GM12878 (cell line): ENCODE measurements at regions not wholly inside any gene's neighbourhood (a gene's known extent, or its start where the extent isn't known, plus 50 kb on each side); places are given as distances from the start of the nearest gene placed in this dataset.

Experiments used
- ATAC-seq: fragments of 200-7000 bp; cut with Tn5 transposase; 3 replicates; pipeline ENCODE4 v1.9.1; 2020; ENCODE audit warnings: mild to moderate bottlenecking, moderate library complexity
- BruUV-seq: library from RNA; stranded (reverse); fragments of 400-500 nt; replicated peaks from 2 replicates; lab custom pipeline; 2021; lab: Mats Ljungman, UMichigan
- CTCF ChIA-PET: fragments of 300-600 bp; sonication (Branson Sonifier 250); formaldehyde crosslinking; extraction: SDS; loops from one replicate; lab custom pipeline; 2021; ENCODE audit warnings: inconsistent platforms; lab: Yijun Ruan, JAX
- POLR2A ChIA-PET: fragments of 350-600 bp; formaldehyde crosslinking; extraction: SDS; loops from one replicate; lab custom pipeline; 2021; ENCODE audit warnings: inconsistent platforms; lab: Charles Lee
- RAD21 ChIA-PET: fragments of 300-600 bp; sonication (Branson Sonifier 250); formaldehyde crosslinking; loops from one replicate; lab custom pipeline; 2023; ENCODE audit warnings: antibody characterized with exemption; ENCODE audit not compliant: unreplicated experiment; lab: Charles Lee
- SMC1A ChIA-PET: fragments of 300-600 bp; sonication (Branson Sonifier 250); formaldehyde crosslinking; loops from one replicate; lab custom pipeline; 2023; ENCODE audit not compliant: unreplicated experiment, uncharacterized antibody; lab: Charles Lee
- DNase-seq: peaks from one replicate; pipeline ENCODE4 v3.0.0-alpha.2; 2011; ENCODE audit warnings: low read depth, low spot score
- FAIRE-seq: peaks from 3 replicates; lab custom pipeline; 2011; peaks lifted over from hg19 to GRCh38; lab: Jason Lieb, UNC
- H2AFZ ChIP-seq: 2 replicates; pipeline ENCODE4 v1.6.0; 2011; ENCODE audit warnings: low read depth, low read length, control low read depth; ENCODE audit not compliant: control insufficient read depth
- H3K27ac ChIP-seq: 2 replicates; pipeline ENCODE4 v1.5.1; 2011; ENCODE audit warnings: control low read depth; ENCODE audit not compliant: control insufficient read depth, insufficient read depth
- H3K27me3 ChIP-seq, 2 experiments: replicated peaks in 1 of 2; 2 replicates each; pipeline versions ENCODE4 v1.6.0 to v1.6.1; 2011; ENCODE audit warnings: low read length in 1 of 2; ENCODE audit not compliant: control insufficient read depth in 2 of 2, insufficient read depth in 2 of 2
- H3K36me3 ChIP-seq, 2 experiments: 2 replicates each; pipeline ENCODE4 v1.5.1; 2011; ENCODE audit warnings: low read length in 1 of 2; ENCODE audit not compliant: control insufficient read depth in 2 of 2, insufficient read depth in 2 of 2
- H3K4me1 ChIP-seq: 2 replicates; pipeline ENCODE4 v1.6.1; 2011; ENCODE audit warnings: mild to moderate bottlenecking, low read length, moderate library complexity, mixed read lengths; ENCODE audit not compliant: control insufficient read depth, insufficient read depth
- H3K4me2 ChIP-seq: 2 replicates; pipeline ENCODE4 v1.6.0; 2011; ENCODE audit warnings: control low read depth; ENCODE audit not compliant: control insufficient read depth, insufficient read depth
- H3K4me3 ChIP-seq: fragments of 200-600 bp; sonication (generic); 2 replicates; pipeline ENCODE4 v1.5.1; 2016
- H3K79me2 ChIP-seq: 2 replicates; pipeline ENCODE4 v1.6.0; 2011; ENCODE audit warnings: low read length; ENCODE audit not compliant: control insufficient read depth, insufficient read depth
- H3K9ac ChIP-seq: 2 replicates; pipeline ENCODE4 v1.8.0; 2011; ENCODE audit warnings: low read length, control low read depth, mixed read lengths; ENCODE audit not compliant: control insufficient read depth, insufficient read depth
- H3K9me3 ChIP-seq: replicated peaks from 3 replicates; pipeline ENCODE4 v1.5.1; 2011; ENCODE audit warnings: mild to moderate bottlenecking, low read length; ENCODE audit not compliant: control insufficient read depth, insufficient read depth
- H4K20me1 ChIP-seq: 2 replicates; pipeline ENCODE4 v1.6.0; 2011; ENCODE audit not compliant: control insufficient read depth, insufficient read depth
- ATF3 ChIP-seq: IDR thresholded peaks from 2 replicates; pipeline ENCODE4 v1.6.1; 2011; ENCODE audit warnings: low read depth, mild to moderate bottlenecking, low read length, moderate library complexity, borderline replicate concordance; ENCODE audit errors: extremely low read depth
- CBFB ChIP-seq: IDR thresholded peaks from 2 replicates; pipeline ENCODE4 v1.6.1; 2016; ENCODE audit warnings: antibody characterized with exemption, low read depth
- CBX5 ChIP-seq: sonication (generic); IDR thresholded peaks from 2 replicates; pipeline ENCODE4 v1.6.1; 2016; ENCODE audit warnings: low read depth, moderate library complexity, mild to moderate bottlenecking, inconsistent platforms
- CHD2 ChIP-seq: IDR thresholded peaks from 2 replicates; pipeline ENCODE4 v1.6.1; 2011; ENCODE audit warnings: low read depth, low read length, improper control_type of control experiment, borderline replicate concordance
- JUND ChIP-seq: IDR thresholded peaks from 2 replicates; pipeline ENCODE4 v1.6.1; 2012; ENCODE audit warnings: low read depth, mild to moderate bottlenecking, low read length, improper control_type of control experiment, moderate library complexity
- KDM1A ChIP-seq: fragments of 200-600 bp; sonication (generic); IDR thresholded peaks from 2 replicates; pipeline ENCODE4 v1.6.1; 2016; ENCODE audit warnings: borderline replicate concordance
- ZNF217 ChIP-seq: fragments of 450-650 bp; IDR thresholded peaks from 2 replicates; pipeline ENCODE4 v1.6.1; 2017; ENCODE audit warnings: antibody characterized with exemption, mild to moderate bottlenecking
- WGBS: methylation state at CpG from one replicate; pipeline ENCODE4 v1.1.6; 2016; ENCODE audit warnings: low lambda C conversion rate; ENCODE audit not compliant: insufficient replicate concordance, insufficient coverage; ENCODE audit errors: missing lambda C conversion rate; 5-methylcytosine and 5-hydroxymethylcytosine counted together
- in situ Hi-C: fragments of 300-500 bp; cut with MboI; formaldehyde crosslinking; loops from 9 replicates; pipeline ENCODE4 v1.14.3; 2018; ENCODE audit warnings: mixed read lengths
- intact Hi-C: fragments of 100-400 bp; cut with micrococcal nuclease; formaldehyde crosslinking; loops from one replicate; pipeline ENCODE4 v1.14.2; 2022; ENCODE audit not compliant: unreplicated experiment
- TF ChIP-seq, protein P1 (sequence below): fragments of 450-650 bp; IDR thresholded peaks from 2 replicates; pipeline ENCODE4 v1.6.1; 2017; ENCODE audit warnings: antibody characterized with exemption, mild to moderate bottlenecking, moderate library complexity
- TF ChIP-seq, protein P2 (sequence below): IDR thresholded peaks from 2 replicates; pipeline ENCODE4 v1.6.1; 2012; ENCODE audit warnings: low read depth, low read length, improper control_type of control experiment

- FAIRE-seq, result peak; percentile 44
- in situ Hi-C loops (no loop called here), intact Hi-C loops (no loop called here)
- TF ChIP-seq JUND (no peak), CHD2 (no peak), ZNF217 (no peak), CBX5 (no peak), ATF3 (no peak), KDM1A (no peak), CBFB (no peak)
- TF ChIP-seq, protein P1, sequence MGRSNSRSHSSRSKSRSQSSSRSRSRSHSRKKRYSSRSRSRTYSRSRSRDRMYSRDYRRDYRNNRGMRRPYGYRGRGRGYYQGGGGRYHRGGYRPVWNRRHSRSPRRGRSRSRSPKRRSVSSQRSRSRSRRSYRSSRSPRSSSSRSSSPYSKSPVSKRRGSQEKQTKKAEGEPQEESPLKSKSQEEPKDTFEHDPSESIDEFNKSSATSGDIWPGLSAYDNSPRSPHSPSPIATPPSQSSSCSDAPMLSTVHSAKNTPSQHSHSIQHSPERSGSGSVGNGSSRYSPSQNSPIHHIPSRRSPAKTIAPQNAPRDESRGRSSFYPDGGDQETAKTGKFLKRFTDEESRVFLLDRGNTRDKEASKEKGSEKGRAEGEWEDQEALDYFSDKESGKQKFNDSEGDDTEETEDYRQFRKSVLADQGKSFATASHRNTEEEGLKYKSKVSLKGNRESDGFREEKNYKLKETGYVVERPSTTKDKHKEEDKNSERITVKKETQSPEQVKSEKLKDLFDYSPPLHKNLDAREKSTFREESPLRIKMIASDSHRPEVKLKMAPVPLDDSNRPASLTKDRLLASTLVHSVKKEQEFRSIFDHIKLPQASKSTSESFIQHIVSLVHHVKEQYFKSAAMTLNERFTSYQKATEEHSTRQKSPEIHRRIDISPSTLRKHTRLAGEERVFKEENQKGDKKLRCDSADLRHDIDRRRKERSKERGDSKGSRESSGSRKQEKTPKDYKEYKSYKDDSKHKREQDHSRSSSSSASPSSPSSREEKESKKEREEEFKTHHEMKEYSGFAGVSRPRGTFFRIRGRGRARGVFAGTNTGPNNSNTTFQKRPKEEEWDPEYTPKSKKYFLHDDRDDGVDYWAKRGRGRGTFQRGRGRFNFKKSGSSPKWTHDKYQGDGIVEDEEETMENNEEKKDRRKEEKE, result no peak
- TF ChIP-seq, protein P2, sequence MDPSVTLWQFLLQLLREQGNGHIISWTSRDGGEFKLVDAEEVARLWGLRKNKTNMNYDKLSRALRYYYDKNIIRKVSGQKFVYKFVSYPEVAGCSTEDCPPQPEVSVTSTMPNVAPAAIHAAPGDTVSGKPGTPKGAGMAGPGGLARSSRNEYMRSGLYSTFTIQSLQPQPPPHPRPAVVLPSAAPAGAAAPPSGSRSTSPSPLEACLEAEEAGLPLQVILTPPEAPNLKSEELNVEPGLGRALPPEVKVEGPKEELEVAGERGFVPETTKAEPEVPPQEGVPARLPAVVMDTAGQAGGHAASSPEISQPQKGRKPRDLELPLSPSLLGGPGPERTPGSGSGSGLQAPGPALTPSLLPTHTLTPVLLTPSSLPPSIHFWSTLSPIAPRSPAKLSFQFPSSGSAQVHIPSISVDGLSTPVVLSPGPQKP, result no peak
- WGBS, result 74% methylated on average over 10 of the region's 10 CpGs
- H2AFZ ChIP-seq, result no peak overlapping the region
- H3K9me3 ChIP-seq, result no peaks in the 10 kb centered on the region; the same call in 2 of the 3 replicates
- RAD21 ChIA-PET, result no interaction called here
- H3K79me2 ChIP-seq, result no peaks in the 10 kb centered on the region
- no peak overlapping the region for H3K9ac ChIP-seq
- H3K4me3 ChIP-seq, result no peak overlapping the region
- no peaks in the 10 kb centered on the region for H4K20me1 ChIP-seq
- no peak for DNase-seq
- POLR2A ChIA-PET, result no interaction called here
- CTCF ChIA-PET, result interaction anchor here (0.6 kb wide), 1 partner anchor 93 kb away, joined by 3 read pairs; no protein-coding TSS in a partner anchor
- H3K27ac ChIP-seq, result no peak overlapping the region
- peaks cover 5% of the 10 kb centered on the region; the same call in 1 of the 2 replicates for H3K4me1 ChIP-seq
- no TSS peak for BruUV-seq
- no peaks in the 10 kb centered on the region for H3K27me3 ChIP-seq
- H3K4me2 ChIP-seq, result no peak overlapping the region
- no peak for ATAC-seq
- H3K36me3 ChIP-seq, result no peaks in the 10 kb centered on the region
- SMC1A ChIA-PET, result interaction anchor here (0.8 to 1.6 kb wide), 6 partner anchors 9 to 26 kb away, joined by 3 to 6 read pairs (median 4); no protein-coding TSS in a partner anchor
Observed at GRCh38 chr14:49946320-49947141, 53.6 kb downstream of the ARF6 start.
